ENCODE measurements at regions not wholly inside any gene's neighbourhood (a gene's known extent, or its start where the extent isn't known, plus 50 kb on each side); places are given as distances from the start of the nearest gene placed in this dataset.

DNA sequence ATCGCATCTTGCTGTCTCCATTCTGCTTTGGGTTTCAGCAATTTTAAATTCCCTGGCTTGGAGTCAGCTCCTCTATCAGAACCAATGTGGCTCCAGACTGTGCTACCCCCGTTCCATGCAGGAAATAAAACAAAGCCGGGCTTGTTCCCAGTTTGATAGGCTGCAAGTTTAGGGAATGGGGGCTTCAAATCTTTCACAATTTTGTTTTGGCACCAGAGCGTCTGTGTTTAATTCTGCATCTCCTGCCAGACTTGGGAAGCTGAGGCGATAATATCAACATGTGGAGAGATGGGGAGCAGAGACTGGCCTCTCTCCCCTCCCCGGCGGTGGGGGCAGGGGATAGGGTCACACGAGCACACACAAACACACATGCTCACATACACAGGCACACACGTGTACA is 305.9 kb downstream of the FGFR2 start:
- H3K4me3 ChIP-seq (ENCODE audit: low read depth, low read length), result no peak overlapping the region
- no peaks in the 10 kb centered on the region for H3K36me3 ChIP-seq (ENCODE audit: control insufficient read depth, insufficient read depth, low read length)
- no peak for DNase-seq (ENCODE audit: low read depth)
- H3K27me3 ChIP-seq (ENCODE audit: control insufficient read depth, insufficient read depth, low read length), result peaks cover 26% of the 10 kb centered on the region
- TF ChIP-seq, protein P1, sequence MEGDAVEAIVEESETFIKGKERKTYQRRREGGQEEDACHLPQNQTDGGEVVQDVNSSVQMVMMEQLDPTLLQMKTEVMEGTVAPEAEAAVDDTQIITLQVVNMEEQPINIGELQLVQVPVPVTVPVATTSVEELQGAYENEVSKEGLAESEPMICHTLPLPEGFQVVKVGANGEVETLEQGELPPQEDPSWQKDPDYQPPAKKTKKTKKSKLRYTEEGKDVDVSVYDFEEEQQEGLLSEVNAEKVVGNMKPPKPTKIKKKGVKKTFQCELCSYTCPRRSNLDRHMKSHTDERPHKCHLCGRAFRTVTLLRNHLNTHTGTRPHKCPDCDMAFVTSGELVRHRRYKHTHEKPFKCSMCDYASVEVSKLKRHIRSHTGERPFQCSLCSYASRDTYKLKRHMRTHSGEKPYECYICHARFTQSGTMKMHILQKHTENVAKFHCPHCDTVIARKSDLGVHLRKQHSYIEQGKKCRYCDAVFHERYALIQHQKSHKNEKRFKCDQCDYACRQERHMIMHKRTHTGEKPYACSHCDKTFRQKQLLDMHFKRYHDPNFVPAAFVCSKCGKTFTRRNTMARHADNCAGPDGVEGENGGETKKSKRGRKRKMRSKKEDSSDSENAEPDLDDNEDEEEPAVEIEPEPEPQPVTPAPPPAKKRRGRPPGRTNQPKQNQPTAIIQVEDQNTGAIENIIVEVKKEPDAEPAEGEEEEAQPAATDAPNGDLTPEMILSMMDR (IDR thresholded peaks at IDR 0.05; ENCODE audit: insufficient read depth, low read length, poor library complexity, severe bottlenecking), result no peak

DNA sequence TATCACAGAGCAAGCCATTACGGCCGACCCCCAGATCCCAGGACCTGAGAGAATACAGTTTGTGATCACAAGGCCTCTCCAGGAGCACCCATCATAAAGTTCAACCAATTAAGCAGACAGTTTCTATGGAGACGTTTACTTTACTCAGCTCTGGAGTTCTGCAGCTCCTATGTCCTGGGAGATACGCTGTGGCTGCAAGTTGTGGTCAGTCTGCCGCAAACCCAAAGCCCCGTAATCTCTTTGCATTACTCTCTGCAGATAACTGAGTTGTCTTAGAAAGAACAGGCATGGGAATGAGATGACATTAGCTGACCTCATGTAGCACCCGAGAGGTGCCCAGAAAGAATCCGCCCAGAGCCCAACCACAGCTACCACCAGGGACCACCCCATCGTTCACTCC is 305.1 kb downstream of the FGFR2 start:
- TF ChIP-seq, protein P1 (IDR thresholded peaks at IDR 0.05; ENCODE audit: insufficient read depth, low read length, poor library complexity, severe bottlenecking), result no peak
- peaks cover 25% of the 10 kb centered on the region for H3K27me3 ChIP-seq (ENCODE audit: control insufficient read depth, insufficient read depth, low read length)
- DNase-seq (ENCODE audit: low read depth), result no peak
- no peaks in the 10 kb centered on the region for H3K36me3 ChIP-seq (ENCODE audit: control insufficient read depth, insufficient read depth, low read length)
- no peak overlapping the region for H3K4me3 ChIP-seq (ENCODE audit: low read depth, low read length)

DNA sequence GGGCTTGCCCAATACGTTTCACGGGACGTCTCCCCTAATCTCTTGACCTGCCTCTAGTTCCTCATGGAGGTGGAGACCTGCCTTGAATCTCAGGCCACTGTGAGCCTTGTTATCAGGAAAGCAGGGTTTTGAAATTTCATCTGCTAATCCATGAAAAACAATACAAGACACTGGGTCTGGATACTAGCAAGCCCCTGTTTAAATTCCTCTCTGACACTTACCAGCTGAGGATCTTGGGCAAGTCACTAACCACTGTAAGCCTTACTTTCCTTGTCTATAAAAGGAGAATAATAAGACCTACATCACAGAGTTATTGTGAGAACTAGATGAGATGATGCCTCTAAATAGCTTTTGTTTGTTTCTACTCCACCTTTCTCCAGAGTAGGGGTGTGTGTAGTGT is 303.6 kb downstream of the FGFR2 start:
- Histone ChIP-seq H3K27me3 (ENCODE audit: control insufficient read depth, insufficient read depth, low read length) (peaks cover 25% of the 10 kb centered on the region), H3K4me3 (ENCODE audit: low read depth, low read length) (no peak overlapping the region), H3K36me3 (ENCODE audit: control insufficient read depth, insufficient read depth, low read length) (no peaks in the 10 kb centered on the region)
- TF ChIP-seq, protein P1 (IDR thresholded peaks at IDR 0.05; ENCODE audit: insufficient read depth, low read length, poor library complexity, severe bottlenecking), result no peak
- DNase-seq (ENCODE audit: low read depth), result no peak

DNA sequence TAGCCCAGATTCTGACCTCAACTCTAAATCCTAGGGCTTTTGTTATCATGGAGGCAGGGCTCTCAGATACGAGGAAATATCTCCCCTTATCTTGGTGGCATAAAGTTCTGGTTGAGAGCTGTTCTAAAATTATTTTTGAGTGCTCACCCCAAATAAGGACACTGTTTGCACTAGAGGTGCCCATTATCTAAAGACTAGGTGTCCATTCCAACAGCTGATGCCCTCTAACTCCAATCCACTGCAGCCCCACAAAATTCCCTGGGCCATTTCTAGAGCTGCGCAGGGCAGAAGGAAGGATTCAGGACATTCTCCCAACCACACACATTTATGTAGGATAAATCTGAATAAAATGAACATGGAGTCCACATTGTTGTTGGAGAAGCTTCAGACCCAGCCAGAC is 301.9 kb downstream of the FGFR2 start:
- Histone ChIP-seq H3K27me3 (ENCODE audit: control insufficient read depth, insufficient read depth, low read length) (peaks cover 21% of the 10 kb centered on the region), H3K36me3 (ENCODE audit: control insufficient read depth, insufficient read depth, low read length) (no peaks in the 10 kb centered on the region), H3K4me3 (ENCODE audit: low read depth, low read length) (no peak overlapping the region)
- no peak for DNase-seq (ENCODE audit: low read depth)
- TF ChIP-seq, protein P1 (IDR thresholded peaks at IDR 0.05; ENCODE audit: insufficient read depth, low read length, poor library complexity, severe bottlenecking), result no peak

DNA sequence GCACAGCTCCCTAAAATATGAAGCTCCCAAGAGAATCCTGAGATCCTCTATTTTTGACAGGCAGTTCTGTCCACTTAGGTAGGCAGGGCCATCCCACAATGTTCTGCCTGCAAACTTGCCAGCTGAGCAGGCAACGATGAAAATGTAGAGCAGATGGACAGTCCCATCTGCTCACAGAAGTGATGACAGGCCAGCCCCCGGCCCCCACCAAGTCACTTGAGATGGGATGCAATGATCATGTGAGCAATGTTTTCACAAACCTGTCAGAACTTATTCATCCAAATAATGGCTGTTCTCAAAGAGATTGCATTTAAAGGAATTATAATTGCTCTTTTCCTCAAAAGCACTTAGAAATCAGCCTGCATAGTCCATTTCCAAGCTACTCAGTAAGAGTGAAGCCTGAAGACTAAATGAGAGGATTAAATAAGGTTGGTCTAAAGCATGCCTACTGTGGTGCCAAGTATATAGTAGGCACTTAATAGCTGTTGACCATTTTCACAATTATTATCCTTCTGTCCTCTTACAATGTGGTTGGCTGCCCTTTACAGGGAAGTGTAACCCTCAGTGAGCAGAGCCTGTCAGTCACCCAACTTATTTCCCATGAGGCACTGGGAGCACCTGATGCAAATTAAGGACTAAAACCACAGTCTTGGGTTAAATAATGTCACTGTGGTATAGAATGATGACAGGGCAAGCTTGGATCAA is 301.2 kb downstream of the FGFR2 start:
- TF ChIP-seq, protein P1 (IDR thresholded peaks at IDR 0.05; ENCODE audit: insufficient read depth, low read length, poor library complexity, severe bottlenecking), result no peak
- peaks cover 21% of the 10 kb centered on the region for H3K27me3 ChIP-seq (ENCODE audit: control insufficient read depth, insufficient read depth, low read length)
- no peaks in the 10 kb centered on the region for H3K36me3 ChIP-seq (ENCODE audit: control insufficient read depth, insufficient read depth, low read length)
- H3K4me3 ChIP-seq (ENCODE audit: low read depth, low read length), result no peak overlapping the region
- no peak for DNase-seq (ENCODE audit: low read depth)

DNA sequence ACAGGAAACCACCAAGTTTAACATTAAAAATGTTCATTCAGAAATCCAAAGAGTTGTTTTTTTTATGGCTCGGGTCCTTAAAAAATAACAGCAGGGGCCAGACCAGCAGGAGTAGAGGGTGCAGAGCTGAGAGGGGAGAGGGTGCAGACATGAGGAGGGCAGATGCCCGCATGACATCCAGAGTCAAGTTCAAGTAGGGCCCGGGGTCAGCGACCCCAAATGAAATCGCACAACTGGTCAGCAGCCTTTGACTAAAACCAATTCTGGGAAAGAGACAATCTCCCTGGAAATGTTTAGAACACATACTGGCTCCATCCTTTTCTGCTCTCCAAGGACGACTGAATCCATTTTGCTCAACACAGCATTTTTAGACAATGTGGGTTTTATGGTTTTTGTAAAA is 297.5 kb downstream of the FGFR2 start:
- peaks cover 14% of the 10 kb centered on the region for H3K27me3 ChIP-seq (ENCODE audit: control insufficient read depth, insufficient read depth, low read length)
- H3K36me3 ChIP-seq (ENCODE audit: control insufficient read depth, insufficient read depth, low read length), result no peaks in the 10 kb centered on the region
- no peak overlapping the region for H3K4me3 ChIP-seq (ENCODE audit: low read depth, low read length)
- TF ChIP-seq, protein P1 (IDR thresholded peaks at IDR 0.05; ENCODE audit: insufficient read depth, low read length, poor library complexity, severe bottlenecking), result no peak
- DNase-seq (ENCODE audit: low read depth), result no peak

Data from kidney epithelial cell (primary cell).